ENCODE measurements at regions not wholly inside any gene's neighbourhood (a gene's known extent, or its start where the extent isn't known, plus 50 kb on each side); places are given as distances from the start of the nearest gene placed in this dataset.
"Not testable (repeated sequence)": the region's sequence is repeated elsewhere in the genome, so short reads cannot be mapped to it uniquely, and the experiment has no call there.

- H3K27ac Mint-ChIP-seq = no peak overlapping the region
- H3K36me3 Mint-ChIP-seq (ENCODE audit: low read depth) = no peaks in the 10 kb centered on the region
- H3K27me3 Mint-ChIP-seq = no peaks in the 10 kb centered on the region
- DNase-seq (no peak), ATAC-seq (no peak)
- no peaks in the 10 kb centered on the region for H3K9me3 Mint-ChIP-seq
- no peaks in the 10 kb centered on the region for H3K4me1 Mint-ChIP-seq
- no peak overlapping the region for H3K4me3 Mint-ChIP-seq
Measured at GRCh38 chr12:58087423-58088127, 146.2 kb downstream of the ATP23 start.

- Mint-ChIP-seq H3K4me1 (no peaks in the 10 kb centered on the region), H3K27ac (no peak overlapping the region), H3K9me3 (no peaks in the 10 kb centered on the region), H3K4me3 (no peak overlapping the region), H3K36me3 (ENCODE audit: low read depth) (no peaks in the 10 kb centered on the region), H3K27me3 (no peaks in the 10 kb centered on the region)
- ATAC-seq (no peak), DNase-seq (no peak)
Measured at GRCh38 chr12:58089588-58089987, 148.2 kb downstream of the ATP23 start.

GRCh38 chr12:58090685-58091084 is 149.3 kb downstream of the ATP23 start:
- Mint-ChIP-seq H3K36me3 (ENCODE audit: low read depth) (no peaks in the 10 kb centered on the region), H3K27ac (no peak overlapping the region), H3K9me3 (no peaks in the 10 kb centered on the region), H3K27me3 (no peaks in the 10 kb centered on the region), H3K4me1 (no peaks in the 10 kb centered on the region), H3K4me3 (no peak overlapping the region)
- no peak for ATAC-seq
- no peak for DNase-seq

- no peaks in the 10 kb centered on the region for H3K9me3 Mint-ChIP-seq
- H3K27me3 Mint-ChIP-seq = peaks cover 3% of the 10 kb centered on the region
- ATAC-seq = no peak
- H3K36me3 Mint-ChIP-seq (ENCODE audit: low read depth) = no peaks in the 10 kb centered on the region
- H3K27ac Mint-ChIP-seq = no peak overlapping the region
- H3K4me3 Mint-ChIP-seq = no peak overlapping the region
- no peaks in the 10 kb centered on the region for H3K4me1 Mint-ChIP-seq
- DNase-seq = no peak
Measured at GRCh38 chr12:58095002-58095401, 153.6 kb downstream of the ATP23 start.

GRCh38 chr12:58097741-58098140 is 156.4 kb downstream of the ATP23 start:
- DNase-seq = no peak
- Mint-ChIP-seq H3K27ac (no peak overlapping the region), H3K4me1 (no peaks in the 10 kb centered on the region), H3K9me3 (peaks cover 4% of the 10 kb centered on the region), H3K4me3 (no peak overlapping the region), H3K36me3 (ENCODE audit: low read depth) (no peaks in the 10 kb centered on the region), H3K27me3 (peaks cover 7% of the 10 kb centered on the region)
- no peak for ATAC-seq

GRCh38 chr12:58099476-58099875 is 158.1 kb downstream of the ATP23 start:
- Mint-ChIP-seq H3K4me1 (no peaks in the 10 kb centered on the region), H3K9me3 (peaks cover 4% of the 10 kb centered on the region), H3K27me3 (peaks cover 7% of the 10 kb centered on the region), H3K36me3 (ENCODE audit: low read depth) (no peaks in the 10 kb centered on the region), H3K4me3 (no peak overlapping the region), H3K27ac (no peak overlapping the region)
- no peak for ATAC-seq
- DNase-seq = no peak

- H3K4me3 Mint-ChIP-seq = no peak overlapping the region
Measured at GRCh38 chr12:58104351-58104755, 163.0 kb downstream of the ATP23 start.

GRCh38 chr12:58105225-58106119 is 164.1 kb downstream of the ATP23 start:
- DNase-seq = no peak
- Mint-ChIP-seq H3K4me3 (no peak overlapping the region), H3K27ac (no peak overlapping the region), H3K4me1 (no peaks in the 10 kb centered on the region), H3K9me3 (peaks cover 9% of the 10 kb centered on the region), H3K27me3 (peaks cover 3% of the 10 kb centered on the region), H3K36me3 (ENCODE audit: low read depth) (no peaks in the 10 kb centered on the region)
- ATAC-seq = no peak

More at GRCh38 chr12:58104351-58104755, 163.0 kb downstream of the ATP23 start:
- Mint-ChIP-seq H3K36me3 (ENCODE audit: low read depth) (no peaks in the 10 kb centered on the region), H3K4me1 (no peaks in the 10 kb centered on the region), H3K27ac (no peak overlapping the region), H3K27me3 (peaks cover 7% of the 10 kb centered on the region), H3K9me3 (peaks cover 9% of the 10 kb centered on the region)
- no peak for ATAC-seq
- no peak for DNase-seq

- H3K4me1 Mint-ChIP-seq = no peaks in the 10 kb centered on the region
- peaks cover 8% of the 10 kb centered on the region for H3K9me3 Mint-ChIP-seq
- ATAC-seq (no peak), DNase-seq (no peak)
- peaks cover 3% of the 10 kb centered on the region for H3K27me3 Mint-ChIP-seq
- no peak overlapping the region for H3K27ac Mint-ChIP-seq
- H3K4me3 Mint-ChIP-seq = no peak overlapping the region
- H3K36me3 Mint-ChIP-seq (ENCODE audit: low read depth) = no peaks in the 10 kb centered on the region
Measured at GRCh38 chr12:58106195-58106594, 164.8 kb downstream of the ATP23 start.

GRCh38 chr12:58117201-58117600 is 175.8 kb downstream of the ATP23 start:
- Mint-ChIP-seq H3K27ac (no peak overlapping the region), H3K4me3 (no peak overlapping the region), H3K4me1 (no peaks in the 10 kb centered on the region), H3K9me3 (no peaks in the 10 kb centered on the region), H3K36me3 (ENCODE audit: low read depth) (no peaks in the 10 kb centered on the region), H3K27me3 (peaks cover 10% of the 10 kb centered on the region)
- ATAC-seq (no peak), DNase-seq (no peak)

GRCh38 chr12:58117667-58118066 is 176.3 kb downstream of the ATP23 start:
- no peak for ATAC-seq
- no peak for DNase-seq
- Mint-ChIP-seq H3K27ac (no peak overlapping the region), H3K36me3 (ENCODE audit: low read depth) (no peaks in the 10 kb centered on the region), H3K4me3 (no peak overlapping the region), H3K9me3 (no peaks in the 10 kb centered on the region), H3K27me3 (peaks cover 12% of the 10 kb centered on the region), H3K4me1 (no peaks in the 10 kb centered on the region)

- not testable (repeated sequence) for H3K4me1 Mint-ChIP-seq; H3K27ac Mint-ChIP-seq; H3K9me3 Mint-ChIP-seq; H3K4me3 Mint-ChIP-seq; H3K36me3 Mint-ChIP-seq (ENCODE audit: low read depth); DNase-seq; ATAC-seq; H3K27me3 Mint-ChIP-seq
Measured at GRCh38 chr12:58125761-58126160, 184.4 kb downstream of the ATP23 start.

GRCh38 chr12:58131986-58132755 is 190.8 kb downstream of the ATP23 start:
- H3K4me3 Mint-ChIP-seq = no peak overlapping the region
- no peaks in the 10 kb centered on the region for H3K9me3 Mint-ChIP-seq
- no peak for DNase-seq
- H3K4me1 Mint-ChIP-seq = no peaks in the 10 kb centered on the region
- no peak overlapping the region for H3K27ac Mint-ChIP-seq
- H3K36me3 Mint-ChIP-seq (ENCODE audit: low read depth) = no peaks in the 10 kb centered on the region
- ATAC-seq = no peak
- peaks cover 6% of the 10 kb centered on the region for H3K27me3 Mint-ChIP-seq

GRCh38 chr12:58138424-58138823 is 197.1 kb downstream of the ATP23 start:
- Mint-ChIP-seq H3K4me1 (no peaks in the 10 kb centered on the region), H3K4me3 (no peak overlapping the region), H3K9me3 (no peaks in the 10 kb centered on the region), H3K36me3 (ENCODE audit: low read depth) (no peaks in the 10 kb centered on the region), H3K27ac (no peak overlapping the region), H3K27me3 (peaks cover 2% of the 10 kb centered on the region)
- ATAC-seq = no peak
- no peak for DNase-seq

Data from activated naive CD8-positive, alpha-beta T cell treated with anti-CD3 and anti-CD28 coated beads, Interleukin-2, amount 50 U/mL, for 24 hours (primary cell).